ELF-1 (cell line): ENCODE measurements at regions not wholly inside any gene's neighbourhood (a gene's known extent, or its start where the extent isn't known, plus 50 kb on each side); places are given as distances from the start of the nearest gene placed in this dataset.

ENCODE experiments used
- DNase-seq: peaks from one replicate; pipeline ENCODE4 v3.0.0-alpha.2; 2016; ENCODE audit warnings: low read depth, low spot score

GRCh38 chr1:108050911-108051629 lies 86.1 kb upstream of the VAV3 start:
- no peak for DNase-seq

DNA sequence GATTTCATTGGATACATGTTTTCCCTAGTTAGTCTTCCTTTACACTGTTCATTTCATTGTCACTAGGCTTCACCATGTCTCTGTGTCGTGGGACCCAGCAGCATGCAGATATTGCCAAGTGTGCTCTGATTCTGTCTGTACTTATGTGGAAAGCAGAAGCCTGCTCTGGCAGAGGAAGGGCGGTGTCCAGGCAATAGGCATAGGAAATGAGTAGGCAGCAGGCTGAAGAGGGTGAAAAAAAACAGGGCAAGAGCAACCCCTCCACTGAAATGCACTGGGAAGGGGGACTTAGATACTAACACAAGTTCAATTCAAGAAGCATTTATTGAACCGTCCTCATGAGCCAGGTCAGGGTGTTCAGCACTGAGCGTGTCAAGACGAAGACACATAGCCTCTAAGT lies 85.2 kb upstream of the VAV3 start:
- DNase-seq = no peak

GRCh38 chr1:108049178-108049819 lies 84.3 kb upstream of the VAV3 start:
- DNase-seq = peak; percentile 42

DNA sequence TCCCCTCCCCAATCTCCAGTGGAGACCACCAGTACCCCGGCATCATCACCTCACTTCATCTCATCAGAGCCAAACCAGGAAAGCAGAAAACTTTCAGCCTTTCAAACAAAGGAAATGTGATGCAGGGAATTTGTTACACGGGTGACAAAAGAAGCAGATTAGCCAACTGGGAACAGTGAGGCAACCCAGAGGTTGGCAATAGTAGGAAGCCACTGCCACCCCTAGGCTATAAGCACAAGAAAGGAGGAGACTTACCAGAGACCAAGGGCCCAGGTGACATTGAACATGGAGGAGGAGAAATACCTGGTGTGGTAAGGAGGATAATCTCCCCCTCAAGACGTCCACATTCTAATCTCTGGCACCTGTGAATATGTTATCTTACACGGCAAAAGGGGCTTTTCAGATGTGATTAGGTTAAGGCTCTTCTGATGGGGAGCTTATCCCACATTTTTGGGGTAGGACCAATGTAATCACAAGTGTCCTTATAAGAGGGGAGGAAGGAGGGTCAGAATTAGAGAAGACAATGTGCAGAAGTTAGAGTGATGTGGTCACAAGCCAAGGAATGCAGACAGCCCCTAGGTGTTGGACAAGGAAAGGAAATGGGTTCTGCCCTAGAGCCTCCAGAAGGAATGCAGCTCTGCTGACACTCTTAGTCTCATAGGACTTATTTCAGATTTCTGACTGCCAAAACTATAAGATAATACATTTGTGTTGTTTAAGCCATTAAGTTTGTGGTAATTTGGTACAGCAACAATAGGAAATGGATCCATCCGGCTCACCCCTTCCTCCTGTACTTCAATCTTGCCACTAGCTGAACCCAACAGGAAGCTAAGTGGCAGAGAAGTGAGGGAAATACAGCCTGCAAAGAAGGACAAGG lies 83.6 kb upstream of the VAV3 start:
- DNase-seq = no peak

DNA sequence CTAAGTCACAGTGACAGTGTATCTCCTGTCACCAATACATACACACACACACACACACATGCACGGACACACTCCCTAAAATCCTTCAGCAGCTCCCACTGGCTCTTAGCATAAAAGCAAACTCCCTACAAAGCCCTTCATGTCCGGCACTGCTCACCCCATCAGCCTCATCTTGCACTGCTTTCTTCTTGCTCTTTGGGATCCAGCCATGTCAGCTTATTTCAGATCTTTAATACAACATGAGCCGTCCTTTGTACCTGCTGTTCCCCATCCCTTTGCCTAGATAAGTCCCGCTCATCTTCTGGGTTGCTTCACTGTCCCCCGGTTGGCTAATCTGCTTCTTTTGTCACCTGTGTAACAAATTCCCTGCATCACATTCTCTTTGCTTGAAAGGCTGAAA lies 82.1 kb upstream of the VAV3 start:
- DNase-seq = no peak

GRCh38 chr1:108046026-108046425 lies 81.0 kb upstream of the VAV3 start:
- DNase-seq = peak; percentile 53

DNA sequence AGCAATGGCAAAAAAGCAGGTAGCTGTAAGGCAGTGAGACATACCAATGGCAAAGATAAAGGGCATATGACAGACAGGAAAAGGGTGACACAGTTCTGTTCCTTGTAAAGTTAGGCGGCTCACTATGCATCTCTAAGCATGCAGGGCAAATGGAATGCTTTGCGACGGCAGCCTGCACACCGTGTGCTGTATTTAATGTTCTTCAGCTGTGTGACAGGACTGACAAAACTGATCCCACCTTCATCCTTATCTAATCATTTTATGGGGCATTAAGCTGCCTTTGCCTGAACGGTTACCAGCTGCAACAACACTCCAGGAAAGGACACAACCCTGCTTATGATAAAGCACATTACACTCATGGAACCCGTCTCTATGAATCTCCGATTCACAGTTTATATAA lies 80.5 kb upstream of the VAV3 start:
- no peak for DNase-seq

GRCh38 chr1:108044318-108044717 lies 79.3 kb upstream of the VAV3 start:
- DNase-seq = no peak

- no peak for DNase-seq
Observed at GRCh38 chr1:108043707-108044106, 78.7 kb upstream of the VAV3 start.

GRCh38 chr1:108042610-108043009 lies 77.6 kb upstream of the VAV3 start:
- DNase-seq = no peak

DNA sequence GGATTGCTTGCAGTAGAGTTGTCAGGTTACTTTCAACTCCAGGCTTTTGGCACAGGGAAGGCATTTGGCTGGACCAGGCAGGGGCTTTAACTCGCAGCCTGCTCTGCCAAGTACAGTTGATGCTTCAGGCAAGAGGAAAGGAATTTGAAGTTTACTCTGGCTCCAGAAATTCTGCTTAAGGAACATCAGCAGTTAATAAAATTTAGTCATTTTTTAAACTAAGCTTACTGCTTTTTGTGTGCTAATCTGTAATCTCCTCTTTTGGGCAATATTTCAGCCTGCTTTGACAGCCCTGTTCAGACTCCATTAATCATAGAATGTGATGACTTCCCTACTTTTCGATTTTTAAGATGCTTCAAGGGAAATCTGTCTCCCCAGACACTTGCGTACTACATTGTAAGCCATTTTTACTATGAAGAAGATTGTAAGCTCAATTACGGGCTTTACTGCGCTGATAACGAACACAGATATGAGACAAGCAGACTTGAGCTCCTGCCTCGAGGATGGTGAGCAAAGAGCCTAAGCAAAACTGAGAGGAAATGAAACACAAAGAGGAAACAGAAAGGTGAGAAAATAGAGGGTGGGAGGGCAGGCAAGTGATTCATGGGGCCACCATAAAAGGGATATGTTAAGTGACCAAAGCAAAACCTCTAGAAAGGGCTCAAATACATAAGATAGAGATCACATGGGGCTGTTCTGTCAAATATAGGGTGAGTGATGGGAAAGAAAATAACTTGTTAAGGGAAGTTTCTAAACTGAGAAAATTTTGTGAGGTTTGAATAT lies 76.6 kb upstream of the VAV3 start:
- DNase-seq = no peak

DNA sequence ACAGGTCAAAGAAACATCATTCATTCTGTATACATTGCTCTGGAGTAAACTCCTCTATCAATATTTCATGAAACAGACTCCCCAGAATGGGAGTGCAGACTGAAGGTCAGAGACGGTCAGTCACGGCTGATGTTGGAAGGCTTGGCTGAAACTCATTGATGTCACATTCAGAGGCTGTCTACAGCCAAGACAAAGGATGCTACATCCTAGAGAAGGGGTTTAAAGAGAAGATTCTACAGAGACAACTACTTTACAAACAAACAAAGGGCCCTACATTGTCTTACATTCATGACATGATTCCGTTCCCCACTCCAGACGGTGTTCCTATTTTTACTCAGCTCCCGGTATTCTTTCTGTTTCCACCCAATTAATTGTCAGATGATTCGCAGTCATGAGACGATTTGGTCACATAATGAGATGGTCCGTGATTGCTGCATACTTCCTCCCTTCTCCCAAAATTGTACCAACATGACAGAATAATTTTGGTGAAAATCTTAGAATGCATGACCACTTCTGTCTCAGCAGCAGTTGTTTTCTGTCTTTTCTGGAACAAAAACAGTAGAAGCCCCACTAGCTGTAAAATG lies 73.8 kb upstream of the VAV3 start:
- no peak for DNase-seq

GRCh38 chr1:108036796-108037562 lies 72.0 kb upstream of the VAV3 start:
- no peak for DNase-seq

DNA sequence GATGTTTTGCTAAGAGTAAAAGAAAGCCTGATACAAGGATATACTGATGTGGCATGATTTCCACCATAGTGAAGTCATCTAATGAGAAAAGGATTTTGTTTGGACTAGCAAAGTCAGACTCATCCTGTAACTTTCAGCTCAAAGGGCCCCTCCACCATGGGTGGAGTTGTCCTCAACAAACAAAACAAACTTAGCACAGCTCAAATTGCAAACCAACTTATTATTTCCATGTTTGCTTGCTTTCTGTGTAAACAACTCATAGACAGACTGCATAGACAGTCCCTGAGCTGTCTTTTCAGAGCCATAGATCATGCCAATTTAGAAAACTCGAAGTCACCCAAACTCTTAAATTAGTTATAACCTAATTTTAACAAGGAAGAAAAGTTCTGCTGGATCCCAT lies 69.4 kb upstream of the VAV3 start:
- no peak for DNase-seq

- DNase-seq = no peak
Observed at GRCh38 chr1:108033550-108033951, 68.6 kb upstream of the VAV3 start.

- no peak for DNase-seq
Observed at GRCh38 chr1:108028841-108029388, 63.9 kb upstream of the VAV3 start.

DNA sequence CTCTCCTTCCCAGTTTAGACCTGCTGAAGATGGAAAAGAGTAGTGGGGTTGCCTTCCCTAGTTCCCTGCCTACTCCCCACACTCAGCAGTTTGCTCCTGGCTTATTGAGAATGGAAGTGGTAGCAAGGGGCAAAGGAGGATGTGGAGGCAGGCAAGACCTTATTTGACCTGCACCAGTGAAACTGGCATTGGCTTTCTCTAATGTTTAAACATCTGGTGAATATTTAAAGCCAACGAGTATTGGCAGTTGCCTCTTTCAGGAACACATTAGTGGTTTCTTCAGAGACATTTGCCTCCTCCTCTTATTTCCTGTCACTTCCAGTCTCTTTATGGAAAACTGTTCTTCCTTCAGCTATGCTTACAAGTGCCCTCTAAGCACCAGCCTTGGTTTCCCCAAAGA lies 62.4 kb upstream of the VAV3 start:
- DNase-seq = no peak

DNA sequence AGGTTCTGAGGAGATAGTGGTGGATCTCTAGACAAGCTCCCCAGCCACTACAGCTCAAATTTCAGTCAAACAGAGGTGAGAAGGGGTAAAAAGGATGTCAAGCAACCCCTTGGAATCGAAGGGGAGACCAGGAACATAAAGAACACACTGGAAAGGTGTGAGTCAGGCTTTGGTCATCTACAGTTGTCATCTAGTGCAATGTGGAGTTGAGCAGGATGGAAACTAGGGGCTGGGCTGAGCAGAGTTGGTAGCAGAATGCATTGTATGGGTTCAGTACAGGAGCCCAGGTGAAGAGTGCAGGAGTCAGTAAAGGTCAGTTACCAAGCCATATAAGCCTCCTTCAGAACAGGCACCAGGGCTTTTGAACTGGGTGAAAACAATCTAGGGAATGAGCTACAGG lies 52.7 kb upstream of the VAV3 start:
- no peak for DNase-seq

GRCh38 chr1:108016451-108016920 lies 51.5 kb upstream of the VAV3 start:
- peak; percentile 19 for DNase-seq
